ENCODE measurements at regions not wholly inside any gene's neighbourhood (a gene's known extent, or its start where the extent isn't known, plus 50 kb on each side); places are given as distances from the start of the nearest gene placed in this dataset.

- in situ Hi-C loops (cut with HindIII; ENCODE audit: low pct_ligation_motif_present, low sequenced_read_pairs): no loop called here
Observed at GRCh38 chr1:118252624-118253023, 67.6 kb upstream of the SPAG17 start.

GRCh38 chr1:118250232-118250631, 65.2 kb upstream of the SPAG17 start:
- Histone ChIP-seq H3K4me3 (ENCODE audit: low read depth, low read length) (no peak overlapping the region), H3K27ac (no peak overlapping the region), H3K27me3 (replicated peaks) (no peaks in the 10 kb centered on the region), H3K36me3 (replicated peaks) (no peaks in the 10 kb centered on the region)
- DNase-seq: no peak
- in situ Hi-C loops (cut with HindIII; ENCODE audit: low pct_ligation_motif_present, low sequenced_read_pairs): no loop called here
- TF ChIP-seq CTCF (IDR thresholded peaks at IDR 0.05; ENCODE audit: low read depth, low read length, missing control alignments): no peak

More at GRCh38 chr1:118252624-118253023, 67.6 kb upstream of the SPAG17 start:
- no peaks in the 10 kb centered on the region for H3K27me3 ChIP-seq (replicated peaks)
- no peaks in the 10 kb centered on the region for H3K36me3 ChIP-seq (replicated peaks)
- no peak for TF ChIP-seq CTCF (IDR thresholded peaks at IDR 0.05; ENCODE audit: low read depth, low read length, missing control alignments)
- H3K27ac ChIP-seq: no peak overlapping the region
- DNase-seq: no peak
- no peak overlapping the region for H3K4me3 ChIP-seq (ENCODE audit: low read depth, low read length)

- Histone ChIP-seq H3K36me3 (replicated peaks) (no peaks in the 10 kb centered on the region), H3K27me3 (replicated peaks) (no peaks in the 10 kb centered on the region), H3K4me3 (ENCODE audit: low read depth, low read length) (no peak overlapping the region), H3K27ac (no peak overlapping the region)
- in situ Hi-C loops (cut with HindIII; ENCODE audit: low pct_ligation_motif_present, low sequenced_read_pairs): no loop called here
- no peak for TF ChIP-seq CTCF (IDR thresholded peaks at IDR 0.05; ENCODE audit: low read depth, low read length, missing control alignments)
- no peak for DNase-seq
Observed at GRCh38 chr1:118249641-118250040, 64.6 kb upstream of the SPAG17 start.

GRCh38 chr1:118247593-118247992, 62.6 kb upstream of the SPAG17 start:
- DNase-seq: peak; percentile 25
- H3K27me3 ChIP-seq (replicated peaks): no peaks in the 10 kb centered on the region
- in situ Hi-C loops (cut with HindIII; ENCODE audit: low pct_ligation_motif_present, low sequenced_read_pairs): no loop called here
- H3K36me3 ChIP-seq (replicated peaks): no peaks in the 10 kb centered on the region
- H3K27ac ChIP-seq: no peak overlapping the region
- H3K4me3 ChIP-seq (ENCODE audit: low read depth, low read length): no peak overlapping the region
- peak; percentile 36 for TF ChIP-seq CTCF (IDR thresholded peaks at IDR 0.05; ENCODE audit: low read depth, low read length, missing control alignments)

- H3K27me3 ChIP-seq (replicated peaks): no peaks in the 10 kb centered on the region
Observed at GRCh38 chr1:118246646-118247045, 61.6 kb upstream of the SPAG17 start.

More at GRCh38 chr1:118246646-118247045, 61.6 kb upstream of the SPAG17 start:
- in situ Hi-C loops (cut with HindIII; ENCODE audit: low pct_ligation_motif_present, low sequenced_read_pairs): no loop called here
- Histone ChIP-seq H3K36me3 (replicated peaks) (no peaks in the 10 kb centered on the region), H3K4me3 (ENCODE audit: low read depth, low read length) (no peak overlapping the region), H3K27ac (no peak overlapping the region)
- DNase-seq: no peak
- TF ChIP-seq CTCF (IDR thresholded peaks at IDR 0.05; ENCODE audit: low read depth, low read length, missing control alignments): no peak
